ENCODE measurements at regions not wholly inside any gene's neighbourhood (a gene's known extent, or its start where the extent isn't known, plus 50 kb on each side); places are given as distances from the start of the nearest gene placed in this dataset.

- no peak overlapping the region for H3K4me3 Mint-ChIP-seq
These were observed 806.5 kb downstream of the OTOL1 start for GRCh38 chr3:162302983-162303624.

DNA sequence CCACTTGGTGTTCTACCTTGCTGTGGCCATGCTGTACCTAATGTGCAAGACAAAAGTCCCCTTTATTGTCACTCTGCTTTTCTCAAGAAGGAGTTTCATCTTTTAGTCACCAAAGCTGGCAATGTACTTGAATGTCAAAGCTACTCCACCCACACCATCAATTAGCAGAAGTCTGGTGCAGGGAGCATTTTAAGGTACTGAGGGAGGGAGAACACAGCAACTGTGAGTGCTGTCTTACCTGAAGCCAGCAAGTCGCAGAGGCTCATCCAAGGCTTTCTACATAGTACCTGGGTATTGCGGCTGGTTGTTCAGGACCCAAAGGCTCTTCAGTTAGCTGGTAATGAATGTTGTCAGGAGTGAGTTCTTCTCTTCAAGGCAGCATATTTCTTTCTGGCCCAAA, 820.4 kb downstream of the OTOL1 start:
- Mint-ChIP-seq H3K4me3 (no peak overlapping the region), H3K36me3 (ENCODE audit: low read depth) (no peaks in the 10 kb centered on the region), H3K9me3 (peaks cover 4% of the 10 kb centered on the region), H3K4me1 (no peaks in the 10 kb centered on the region), H3K27me3 (no peaks in the 10 kb centered on the region), H3K27ac (no peak overlapping the region)
- no peak for ATAC-seq (replicated peaks)

More at GRCh38 chr3:162302983-162303624, 806.5 kb downstream of the OTOL1 start:
- Mint-ChIP-seq H3K36me3 (ENCODE audit: low read depth) (no peaks in the 10 kb centered on the region), H3K4me1 (no peaks in the 10 kb centered on the region), H3K9me3 (no peaks in the 10 kb centered on the region), H3K27ac (no peak overlapping the region), H3K27me3 (no peaks in the 10 kb centered on the region)
- ATAC-seq (replicated peaks): no peak

DNA sequence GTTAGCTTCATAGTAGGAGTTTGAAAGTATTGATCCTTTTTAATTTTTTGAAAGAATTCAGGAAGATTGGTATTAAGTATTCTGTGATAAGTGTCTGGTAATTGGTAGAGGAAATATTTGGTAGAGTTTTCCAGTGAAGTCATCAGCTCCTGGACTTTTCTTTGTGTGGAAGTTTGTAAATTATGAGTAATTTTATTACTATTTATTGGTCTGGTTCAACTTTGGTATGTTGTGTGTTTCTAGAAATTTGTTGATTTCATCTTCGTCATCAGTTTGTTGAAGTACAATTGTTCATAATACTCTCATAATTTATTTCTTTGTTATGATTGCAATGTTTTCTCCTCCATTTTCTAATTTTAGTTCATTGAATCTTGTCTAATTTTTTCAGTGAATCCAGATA, 832.0 kb downstream of the OTOL1 start:
- no peak overlapping the region for H3K4me3 Mint-ChIP-seq
- no peaks in the 10 kb centered on the region for H3K4me1 Mint-ChIP-seq
- ATAC-seq (replicated peaks): no peak
- no peaks in the 10 kb centered on the region for H3K27me3 Mint-ChIP-seq
- peaks cover 23% of the 10 kb centered on the region for H3K9me3 Mint-ChIP-seq
- no peaks in the 10 kb centered on the region for H3K36me3 Mint-ChIP-seq (ENCODE audit: low read depth)
- no peak overlapping the region for H3K27ac Mint-ChIP-seq

DNA sequence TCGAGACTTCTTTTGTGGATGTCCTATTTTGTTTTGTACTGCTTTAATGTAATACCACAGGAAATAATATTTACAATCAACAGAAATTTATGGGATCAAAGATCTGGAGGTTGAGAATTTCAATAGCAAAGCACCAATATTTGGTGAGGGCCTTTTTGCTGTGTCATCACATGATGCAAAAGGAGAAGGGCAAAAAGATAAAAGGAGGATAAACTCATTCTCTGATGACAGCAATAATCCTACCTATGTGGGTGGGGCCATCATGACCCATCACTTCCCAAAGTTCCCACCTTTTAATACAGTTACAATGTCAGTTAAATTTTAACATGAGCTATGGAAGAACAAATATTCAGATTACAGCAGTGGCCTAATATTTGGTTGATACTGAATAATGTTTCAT, 832.9 kb downstream of the OTOL1 start:
- no peak for ATAC-seq (replicated peaks)
- Mint-ChIP-seq H3K27ac (no peak overlapping the region), H3K4me3 (no peak overlapping the region), H3K9me3 (peaks cover 25% of the 10 kb centered on the region), H3K36me3 (ENCODE audit: low read depth) (no peaks in the 10 kb centered on the region), H3K27me3 (no peaks in the 10 kb centered on the region), H3K4me1 (no peaks in the 10 kb centered on the region)

DNA sequence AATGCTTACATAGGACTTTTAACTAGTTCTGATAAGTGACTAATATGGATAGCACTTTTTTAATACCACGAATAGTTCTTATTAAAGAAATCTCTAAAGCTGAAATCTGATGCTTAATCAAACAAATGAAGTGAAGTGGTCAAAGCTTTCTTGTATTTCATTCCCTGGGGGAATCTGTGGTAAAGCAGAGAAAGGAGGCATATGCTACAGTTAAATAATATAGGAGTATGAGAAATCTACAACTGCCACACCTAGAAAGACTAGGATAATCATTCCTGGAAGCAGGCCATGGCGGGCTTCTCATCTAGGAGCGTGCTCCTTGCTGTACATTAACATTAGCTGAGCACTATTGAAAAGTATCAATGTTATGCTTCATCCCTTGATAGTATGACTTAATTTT, 835.7 kb downstream of the OTOL1 start:
- H3K4me1 Mint-ChIP-seq: no peaks in the 10 kb centered on the region
- no peaks in the 10 kb centered on the region for H3K36me3 Mint-ChIP-seq (ENCODE audit: low read depth)
- ATAC-seq (replicated peaks): no peak
- H3K27me3 Mint-ChIP-seq: no peaks in the 10 kb centered on the region
- no peak overlapping the region for H3K4me3 Mint-ChIP-seq
- peaks cover 24% of the 10 kb centered on the region for H3K9me3 Mint-ChIP-seq
- H3K27ac Mint-ChIP-seq: no peak overlapping the region

- no peaks in the 10 kb centered on the region for H3K27me3 Mint-ChIP-seq
- H3K36me3 Mint-ChIP-seq (ENCODE audit: low read depth): no peaks in the 10 kb centered on the region
- peaks cover 17% of the 10 kb centered on the region for H3K9me3 Mint-ChIP-seq
- no peak overlapping the region for H3K4me3 Mint-ChIP-seq
- H3K4me1 Mint-ChIP-seq: no peaks in the 10 kb centered on the region
- no peak for ATAC-seq (replicated peaks)
- no peak overlapping the region for H3K27ac Mint-ChIP-seq
These were observed 837.9 kb downstream of the OTOL1 start for GRCh38 chr3:162334537-162334936.

DNA sequence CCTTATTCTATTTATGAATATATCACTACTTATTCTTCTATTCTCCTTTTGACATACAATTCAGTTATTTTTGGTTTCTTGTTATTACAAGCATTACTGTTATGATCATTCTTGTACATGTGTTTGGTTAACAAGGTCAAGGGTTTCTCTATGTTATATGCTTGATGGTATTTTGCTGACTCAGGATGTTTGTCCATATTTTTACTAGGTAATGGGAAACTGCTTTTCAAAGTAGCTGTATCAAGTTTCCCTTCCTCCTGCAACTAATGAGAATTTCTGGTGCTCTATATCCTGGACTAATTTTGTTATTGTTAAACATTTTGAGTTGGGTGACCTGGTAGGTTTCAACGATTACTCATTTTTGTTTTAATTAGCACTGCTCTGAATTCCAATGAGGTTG, 841.0 kb downstream of the OTOL1 start:
- H3K9me3 Mint-ChIP-seq: peaks cover 11% of the 10 kb centered on the region
- H3K4me1 Mint-ChIP-seq: no peaks in the 10 kb centered on the region
- ATAC-seq (replicated peaks): no peak
- H3K27me3 Mint-ChIP-seq: no peaks in the 10 kb centered on the region
- no peak overlapping the region for H3K27ac Mint-ChIP-seq
- no peak overlapping the region for H3K4me3 Mint-ChIP-seq
- H3K36me3 Mint-ChIP-seq (ENCODE audit: low read depth): no peaks in the 10 kb centered on the region

GRCh38 chr3:162338514-162338913, 841.9 kb downstream of the OTOL1 start:
- peaks cover 6% of the 10 kb centered on the region for H3K9me3 Mint-ChIP-seq

GRCh38 chr3:162348912-162349311, 852.3 kb downstream of the OTOL1 start:
- no peak for ATAC-seq (replicated peaks)
- no peak overlapping the region for H3K27ac Mint-ChIP-seq
- no peak overlapping the region for H3K4me3 Mint-ChIP-seq
- no peaks in the 10 kb centered on the region for H3K4me1 Mint-ChIP-seq
- H3K27me3 Mint-ChIP-seq: no peaks in the 10 kb centered on the region
- peaks cover 7% of the 10 kb centered on the region for H3K9me3 Mint-ChIP-seq
- H3K36me3 Mint-ChIP-seq (ENCODE audit: low read depth): no peaks in the 10 kb centered on the region

More at GRCh38 chr3:162338514-162338913, 841.9 kb downstream of the OTOL1 start:
- no peaks in the 10 kb centered on the region for H3K36me3 Mint-ChIP-seq (ENCODE audit: low read depth)
- H3K4me3 Mint-ChIP-seq: no peak overlapping the region
- no peak for ATAC-seq (replicated peaks)
- no peaks in the 10 kb centered on the region for H3K27me3 Mint-ChIP-seq
- H3K27ac Mint-ChIP-seq: no peak overlapping the region
- no peaks in the 10 kb centered on the region for H3K4me1 Mint-ChIP-seq

DNA sequence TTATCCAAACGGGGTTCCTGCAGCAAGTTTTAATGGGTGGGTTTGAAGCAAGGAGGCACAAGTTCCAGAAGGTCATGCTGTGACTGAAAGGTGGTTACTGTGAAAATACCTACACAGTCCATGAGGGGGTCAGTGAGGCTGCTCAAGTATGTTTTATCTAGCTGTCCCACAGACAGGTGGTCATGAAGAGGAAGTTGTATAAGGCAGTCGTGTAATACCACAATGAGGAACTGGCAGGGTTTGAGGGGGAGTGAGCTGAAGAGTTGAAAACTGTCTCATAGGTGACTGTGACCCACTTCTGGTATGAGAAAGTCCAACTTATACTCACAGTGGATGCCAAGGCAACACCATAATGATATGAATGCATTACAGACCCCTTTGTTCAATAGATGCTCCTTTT, 856.8 kb downstream of the OTOL1 start:
- no peak for ATAC-seq (replicated peaks)
- no peaks in the 10 kb centered on the region for H3K27me3 Mint-ChIP-seq
- H3K4me1 Mint-ChIP-seq: no peaks in the 10 kb centered on the region
- H3K9me3 Mint-ChIP-seq: peaks cover 9% of the 10 kb centered on the region
- H3K27ac Mint-ChIP-seq: no peak overlapping the region
- H3K36me3 Mint-ChIP-seq (ENCODE audit: low read depth): no peaks in the 10 kb centered on the region
- no peak overlapping the region for H3K4me3 Mint-ChIP-seq

- H3K27me3 Mint-ChIP-seq: no peaks in the 10 kb centered on the region
- H3K36me3 Mint-ChIP-seq (ENCODE audit: low read depth): no peaks in the 10 kb centered on the region
- H3K4me1 Mint-ChIP-seq: no peaks in the 10 kb centered on the region
- no peak overlapping the region for H3K4me3 Mint-ChIP-seq
- peaks cover 13% of the 10 kb centered on the region for H3K9me3 Mint-ChIP-seq
- no peak overlapping the region for H3K27ac Mint-ChIP-seq
- ATAC-seq (replicated peaks): no peak
These were observed 857.7 kb downstream of the OTOL1 start for GRCh38 chr3:162354356-162354755.

GRCh38 chr3:162365066-162365719, 868.6 kb downstream of the OTOL1 start:
- no peak overlapping the region for H3K4me3 Mint-ChIP-seq
- H3K27ac Mint-ChIP-seq: no peak overlapping the region
- peaks cover 10% of the 10 kb centered on the region for H3K9me3 Mint-ChIP-seq
- H3K27me3 Mint-ChIP-seq: no peaks in the 10 kb centered on the region
- H3K4me1 Mint-ChIP-seq: no peaks in the 10 kb centered on the region
- no peak for ATAC-seq (replicated peaks)
- H3K36me3 Mint-ChIP-seq (ENCODE audit: low read depth): no peaks in the 10 kb centered on the region

- Mint-ChIP-seq H3K4me3 (no peak overlapping the region), H3K36me3 (ENCODE audit: low read depth) (no peaks in the 10 kb centered on the region), H3K27ac (no peak overlapping the region), H3K27me3 (no peaks in the 10 kb centered on the region), H3K9me3 (peaks cover 10% of the 10 kb centered on the region), H3K4me1 (no peaks in the 10 kb centered on the region)
- ATAC-seq (replicated peaks): no peak
These were observed 869.7 kb downstream of the OTOL1 start for GRCh38 chr3:162366166-162366766.

DNA sequence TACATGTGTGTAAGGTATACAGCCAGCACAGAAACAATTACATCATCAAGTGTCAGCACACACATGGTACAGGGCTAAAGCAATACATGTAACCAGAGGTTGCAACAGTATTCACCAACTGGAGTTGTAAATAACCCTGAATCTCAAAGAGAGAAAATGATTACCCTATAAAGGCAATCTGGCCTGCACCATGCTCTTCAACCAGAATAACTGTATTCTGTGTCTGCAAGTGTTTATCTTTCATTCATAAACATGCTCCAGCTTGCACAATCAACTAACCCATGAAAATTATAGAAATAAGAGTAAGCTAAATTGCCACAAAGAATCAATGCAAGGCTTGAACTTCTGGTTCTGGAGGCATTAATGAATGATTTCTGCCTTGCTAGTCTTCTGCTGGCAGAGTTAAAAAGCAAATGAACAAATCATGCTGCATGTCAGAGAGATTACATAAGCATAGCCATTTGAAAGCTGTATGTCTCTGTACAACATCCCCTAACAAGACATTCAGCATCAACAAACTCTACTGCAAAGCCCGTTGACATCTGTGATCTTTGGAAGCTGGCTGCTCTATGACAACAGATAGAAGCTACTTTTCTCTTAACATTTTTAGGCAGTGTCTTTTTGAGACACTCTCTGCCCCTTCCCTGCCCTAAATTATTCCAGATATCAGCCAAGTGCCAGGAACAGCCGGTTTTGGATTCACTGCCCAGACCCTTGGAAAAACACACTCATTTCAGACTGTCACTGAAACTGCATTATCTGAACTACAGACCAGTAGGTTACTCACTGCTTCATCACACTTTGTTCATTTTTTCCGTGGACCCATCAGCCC, 871.0 kb downstream of the OTOL1 start:
- ATAC-seq (replicated peaks): no peak
- Mint-ChIP-seq H3K27me3 (no peaks in the 10 kb centered on the region), H3K36me3 (ENCODE audit: low read depth) (no peaks in the 10 kb centered on the region), H3K4me3 (no peak overlapping the region), H3K9me3 (peaks cover 10% of the 10 kb centered on the region), H3K27ac (no peak overlapping the region), H3K4me1 (no peaks in the 10 kb centered on the region)

Measured in activated T-helper 17 cell treated with anti-CD3 and anti-CD28 coated beads, Interleukin-2, amount 50 U/mL, for 72 hours (primary cell).